ENCODE measurements at regions not wholly inside any gene's neighbourhood (a gene's known extent, or its start where the extent isn't known, plus 50 kb on each side); places are given as distances from the start of the nearest gene placed in this dataset.

- DNase-seq (no peak), ATAC-seq (replicated peaks in 1 of 4) (no peak)
- Histone ChIP-seq H3K27me3 (replicated peaks in 1 of 2; ENCODE audit: control insufficient read depth in 2 of 2, extremely low read depth in 1 of 2, insufficient read depth in 2 of 2, low read length in 1 of 2) (no peaks in the 10 kb centered on the region), H3K4me3 (ENCODE audit: control insufficient read depth in 1 of 2, extremely low read depth in 1 of 2, low read length in 1 of 2) (no peak overlapping the region), H3K27ac (ENCODE audit: low read length) (no peak overlapping the region), H3K36me3 (ENCODE audit: control insufficient read depth in 2 of 2, extremely low read depth in 1 of 2, insufficient read depth in 1 of 2, low read length in 1 of 2) (no peaks in the 10 kb centered on the region), H3K4me1 (ENCODE audit: control insufficient read depth in 1 of 2, extremely low read depth in 1 of 2, insufficient read depth in 2 of 2, low read length in 2 of 2) (no peaks in the 10 kb centered on the region), H3K9me3 (no peaks in the 10 kb centered on the region)
- H3K36me3 Mint-ChIP-seq = no peaks in the 10 kb centered on the region
- no peaks in the 10 kb centered on the region for H3K27me3 Mint-ChIP-seq
- WGBS (ENCODE audit: insufficient coverage) = 60% methylated on average over 1 of the region's 1 CpG
- POLR2A ChIA-PET = no interaction called here
- H3K27ac Mint-ChIP-seq = no peak overlapping the region
- H3K4me3 Mint-ChIP-seq = no peak overlapping the region
- no peaks in the 10 kb centered on the region for H3K9me3 Mint-ChIP-seq
- no peaks in the 10 kb centered on the region for H3K4me1 Mint-ChIP-seq
- CTCF ChIA-PET = no interaction called here
Measured at GRCh38 chr5:97455996-97456395, 272.9 kb upstream of the RIOK2 start.

GRCh38 chr5:97458851-97459250 lies 275.8 kb upstream of the RIOK2 start:
- no peaks in the 10 kb centered on the region for H3K27me3 ChIP-seq (replicated peaks in 1 of 2; ENCODE audit: control insufficient read depth in 2 of 2, extremely low read depth in 1 of 2, insufficient read depth in 2 of 2, low read length in 1 of 2)
- H3K27ac Mint-ChIP-seq = no peak overlapping the region
- H3K9me3 ChIP-seq = no peaks in the 10 kb centered on the region
- no CpG with 5 or more reads among the region's 5 CpGs for WGBS (ENCODE audit: insufficient coverage)
- no peaks in the 10 kb centered on the region for H3K36me3 ChIP-seq (ENCODE audit: control insufficient read depth in 2 of 2, extremely low read depth in 1 of 2, insufficient read depth in 1 of 2, low read length in 1 of 2)
- DNase-seq (no peak), ATAC-seq (replicated peaks in 1 of 4) (no peak)
- no peak overlapping the region for H3K4me3 Mint-ChIP-seq
- H3K4me1 ChIP-seq (ENCODE audit: control insufficient read depth in 1 of 2, extremely low read depth in 1 of 2, insufficient read depth in 2 of 2, low read length in 2 of 2) = no peaks in the 10 kb centered on the region
- no peak overlapping the region for H3K4me3 ChIP-seq (ENCODE audit: control insufficient read depth in 1 of 2, extremely low read depth in 1 of 2, low read length in 1 of 2)
- H3K27ac ChIP-seq (ENCODE audit: low read length) = no peak overlapping the region
- no peaks in the 10 kb centered on the region for H3K36me3 Mint-ChIP-seq
- peaks cover 0 to 6% (median 0%) of the 10 kb centered on the region in 3 donors for H3K9me3 Mint-ChIP-seq
- POLR2A ChIA-PET = interaction anchor here in 1 of 2 donors (0.7 kb wide), 1 partner anchor 35 kb away, joined by 3 read pairs; no protein-coding TSS in a partner anchor
- CTCF ChIA-PET = interaction anchor here in 1 of 2 donors (0.6 kb wide), 1 partner anchor 12 kb away, joined by 4 read pairs; no protein-coding TSS in a partner anchor
- H3K4me1 Mint-ChIP-seq = no peaks in the 10 kb centered on the region
- no peaks in the 10 kb centered on the region for H3K27me3 Mint-ChIP-seq

GRCh38 chr5:97471951-97472350 lies 288.9 kb upstream of the RIOK2 start:
- WGBS (ENCODE audit: insufficient coverage) = 93% methylated on average over 4 of the region's 10 CpGs
- CTCF ChIA-PET = no interaction called here
- H3K27ac Mint-ChIP-seq = no peak overlapping the region

GRCh38 chr5:97475847-97476246 lies 292.8 kb upstream of the RIOK2 start:
- H3K4me1 ChIP-seq (ENCODE audit: control insufficient read depth in 1 of 2, extremely low read depth in 1 of 2, insufficient read depth in 2 of 2, low read length in 2 of 2) = no peaks in the 10 kb centered on the region

More at GRCh38 chr5:97471951-97472350, 288.9 kb upstream of the RIOK2 start:
- H3K4me3 ChIP-seq (ENCODE audit: control insufficient read depth in 1 of 2, extremely low read depth in 1 of 2, low read length in 1 of 2) = no peak overlapping the region
- no peaks in the 10 kb centered on the region for H3K4me1 Mint-ChIP-seq
- H3K36me3 ChIP-seq (ENCODE audit: control insufficient read depth in 2 of 2, extremely low read depth in 1 of 2, insufficient read depth in 1 of 2, low read length in 1 of 2) = no peaks in the 10 kb centered on the region
- no peaks in the 10 kb centered on the region for H3K27me3 ChIP-seq (replicated peaks in 1 of 2; ENCODE audit: control insufficient read depth in 2 of 2, extremely low read depth in 1 of 2, insufficient read depth in 2 of 2, low read length in 1 of 2)
- ATAC-seq (replicated peaks in 1 of 4) (no peak), DNase-seq (no peak)
- H3K36me3 Mint-ChIP-seq = no peaks in the 10 kb centered on the region
- peaks cover 0 to 4% (median 0%) of the 10 kb centered on the region in 3 donors for H3K9me3 Mint-ChIP-seq
- no peaks in the 10 kb centered on the region for H3K9me3 ChIP-seq
- H3K4me3 Mint-ChIP-seq = no peak overlapping the region
- no peaks in the 10 kb centered on the region for H3K27me3 Mint-ChIP-seq
- POLR2A ChIA-PET = no interaction called here
- no peak overlapping the region for H3K27ac ChIP-seq (ENCODE audit: low read length)
- no peaks in the 10 kb centered on the region for H3K4me1 ChIP-seq (ENCODE audit: control insufficient read depth in 1 of 2, extremely low read depth in 1 of 2, insufficient read depth in 2 of 2, low read length in 2 of 2)

GRCh38 chr5:97476852-97477534 lies 293.9 kb upstream of the RIOK2 start:
- H3K27ac Mint-ChIP-seq = no peak overlapping the region
- no peak for DNase-seq
- H3K36me3 Mint-ChIP-seq = no peaks in the 10 kb centered on the region
- H3K4me3 Mint-ChIP-seq = no peak overlapping the region
- Histone ChIP-seq H3K27me3 (replicated peaks in 1 of 2; ENCODE audit: control insufficient read depth in 2 of 2, extremely low read depth in 1 of 2, insufficient read depth in 2 of 2, low read length in 1 of 2) (no peaks in the 10 kb centered on the region), H3K4me1 (ENCODE audit: control insufficient read depth in 1 of 2, extremely low read depth in 1 of 2, insufficient read depth in 2 of 2, low read length in 2 of 2) (no peaks in the 10 kb centered on the region), H3K9me3 (no peaks in the 10 kb centered on the region), H3K27ac (ENCODE audit: low read length) (no peak overlapping the region), H3K36me3 (ENCODE audit: control insufficient read depth in 2 of 2, extremely low read depth in 1 of 2, insufficient read depth in 1 of 2, low read length in 1 of 2) (no peaks in the 10 kb centered on the region), H3K4me3 (ENCODE audit: control insufficient read depth in 1 of 2, extremely low read depth in 1 of 2, low read length in 1 of 2) (no peak overlapping the region)
- POLR2A ChIA-PET = interaction anchor here in 1 of 2 donors (0.6 kb wide), 1 partner anchor 332 kb away, joined by 9 read pairs; no protein-coding TSS in a partner anchor
- WGBS (ENCODE audit: insufficient coverage) = no CpG with 5 or more reads among the region's 2 CpGs
- H3K9me3 Mint-ChIP-seq = no peaks in the 10 kb centered on the region
- H3K4me1 Mint-ChIP-seq = no peaks in the 10 kb centered on the region
- H3K27me3 Mint-ChIP-seq = no peaks in the 10 kb centered on the region
- CTCF ChIA-PET = no interaction called here
- ATAC-seq (replicated peaks in 1 of 4) = no peak

More at GRCh38 chr5:97475847-97476246, 292.8 kb upstream of the RIOK2 start:
- Mint-ChIP-seq H3K27ac (no peak overlapping the region), H3K36me3 (no peaks in the 10 kb centered on the region), H3K4me1 (no peaks in the 10 kb centered on the region), H3K9me3 (no peaks in the 10 kb centered on the region), H3K27me3 (no peaks in the 10 kb centered on the region), H3K4me3 (no peak overlapping the region)
- DNase-seq (no peak), ATAC-seq (replicated peaks in 1 of 4) (no peak)
- H3K27ac ChIP-seq (ENCODE audit: low read length) = no peak overlapping the region
- POLR2A ChIA-PET = no interaction called here
- no peaks in the 10 kb centered on the region for H3K9me3 ChIP-seq
- CTCF ChIA-PET = no interaction called here
- no peaks in the 10 kb centered on the region for H3K27me3 ChIP-seq (replicated peaks in 1 of 2; ENCODE audit: control insufficient read depth in 2 of 2, extremely low read depth in 1 of 2, insufficient read depth in 2 of 2, low read length in 1 of 2)
- whole genome bisulfite sequencing (ENCODE audit: insufficient coverage) = no CpG with 5 or more reads among the region's 3 CpGs
- no peak overlapping the region for H3K4me3 ChIP-seq (ENCODE audit: control insufficient read depth in 1 of 2, extremely low read depth in 1 of 2, low read length in 1 of 2)
- H3K36me3 ChIP-seq (ENCODE audit: control insufficient read depth in 2 of 2, extremely low read depth in 1 of 2, insufficient read depth in 1 of 2, low read length in 1 of 2) = no peaks in the 10 kb centered on the region

GRCh38 chr5:97478483-97478882 lies 295.4 kb upstream of the RIOK2 start:
- Histone ChIP-seq H3K9me3 (no peaks in the 10 kb centered on the region), H3K4me3 (ENCODE audit: control insufficient read depth in 1 of 2, extremely low read depth in 1 of 2, low read length in 1 of 2) (no peak overlapping the region), H3K27me3 (replicated peaks in 1 of 2; ENCODE audit: control insufficient read depth in 2 of 2, extremely low read depth in 1 of 2, insufficient read depth in 2 of 2, low read length in 1 of 2) (no peaks in the 10 kb centered on the region), H3K4me1 (ENCODE audit: control insufficient read depth in 1 of 2, extremely low read depth in 1 of 2, insufficient read depth in 2 of 2, low read length in 2 of 2) (no peaks in the 10 kb centered on the region), H3K36me3 (ENCODE audit: control insufficient read depth in 2 of 2, extremely low read depth in 1 of 2, insufficient read depth in 1 of 2, low read length in 1 of 2) (no peaks in the 10 kb centered on the region), H3K27ac (ENCODE audit: low read length) (no peak overlapping the region)
- Mint-ChIP-seq H3K9me3 (no peaks in the 10 kb centered on the region), H3K4me1 (no peaks in the 10 kb centered on the region), H3K27ac (no peak overlapping the region), H3K27me3 (peaks cover 0 to 3% of the 10 kb centered on the region in 2 donors), H3K36me3 (no peaks in the 10 kb centered on the region), H3K4me3 (no peak overlapping the region)
- ATAC-seq (replicated peaks in 1 of 4) (no peak), DNase-seq (no peak)
- POLR2A ChIA-PET = no interaction called here
- CTCF ChIA-PET = no interaction called here

GRCh38 chr5:97480313-97480712 lies 297.3 kb upstream of the RIOK2 start:
- Histone ChIP-seq H3K27ac (ENCODE audit: low read length) (no peak overlapping the region), H3K36me3 (ENCODE audit: control insufficient read depth in 2 of 2, extremely low read depth in 1 of 2, insufficient read depth in 1 of 2, low read length in 1 of 2) (no peaks in the 10 kb centered on the region), H3K4me1 (ENCODE audit: control insufficient read depth in 1 of 2, extremely low read depth in 1 of 2, insufficient read depth in 2 of 2, low read length in 2 of 2) (no peaks in the 10 kb centered on the region), H3K27me3 (replicated peaks in 1 of 2; ENCODE audit: control insufficient read depth in 2 of 2, extremely low read depth in 1 of 2, insufficient read depth in 2 of 2, low read length in 1 of 2) (no peaks in the 10 kb centered on the region), H3K9me3 (no peaks in the 10 kb centered on the region), H3K4me3 (ENCODE audit: control insufficient read depth in 1 of 2, extremely low read depth in 1 of 2, low read length in 1 of 2) (no peak overlapping the region)
- no peaks in the 10 kb centered on the region for H3K36me3 Mint-ChIP-seq
- H3K27me3 Mint-ChIP-seq = peaks cover 0 to 6% of the 10 kb centered on the region in 2 donors
- DNase-seq = no peak
- ChIA-PET POLR2A (no interaction called here), CTCF (no interaction called here)
- 50% methylated on average over 1 of the region's 3 CpGs for WGBS (ENCODE audit: insufficient coverage)
- H3K4me3 Mint-ChIP-seq = no peak overlapping the region
- H3K4me1 Mint-ChIP-seq = no peaks in the 10 kb centered on the region
- H3K9me3 Mint-ChIP-seq = no peaks in the 10 kb centered on the region
- no peak for ATAC-seq (replicated peaks in 1 of 4)
- H3K27ac Mint-ChIP-seq = no peak overlapping the region
